HEK293 (cell line): ENCODE measurements at regions not wholly inside any gene's neighbourhood (a gene's known extent, or its start where the extent isn't known, plus 50 kb on each side); places are given as distances from the start of the nearest gene placed in this dataset.

ENCODE experiments used
- CTCF ChIA-PET: fragments of 350-600 bp; formaldehyde crosslinking; extraction: SDS; loops from one replicate; lab custom pipeline; 2021; ENCODE audit warnings: antibody characterized with exemption; lab: Yijun Ruan, JAX
- POLR2A ChIA-PET: fragments of 300-600 bp; formaldehyde crosslinking; extraction: SDS; loops from one replicate; lab custom pipeline; 2020; ENCODE audit warnings: antibody characterized with exemption, inconsistent platforms; lab: Yijun Ruan, JAX
- H3K27ac ChIP-seq: fragments of 200-500 bp; sonication (Bioruptor generic); 2 replicates; pipeline ENCODE4 v1.5.1; 2014; ENCODE audit warnings: low read depth, low read length, control low read depth, inconsistent platforms; ENCODE audit errors: extremely low read depth
- H3K36me3 ChIP-seq, 2 experiments: fragments of 200-500 bp in 1 of 2; sonication (Bioruptor generic) in 1 of 2; 1 replicate in 1 of 2; 2 replicates in 1 of 2; pipeline ENCODE4 v1.5.1; 2014 to 2017; ENCODE audit warnings: inconsistent platforms in 2 of 2, low read length in 2 of 2; ENCODE audit not compliant: control insufficient read depth in 2 of 2, insufficient read depth in 1 of 2
- H3K4me1 ChIP-seq: fragments of 200-500 bp; sonication (Bioruptor generic); 2 replicates; pipeline ENCODE4 v1.5.1; 2014; ENCODE audit warnings: mild to moderate bottlenecking, low read length, inconsistent platforms; ENCODE audit not compliant: control insufficient read depth, insufficient read depth
- H3K4me3 ChIP-seq: 2 replicates; pipeline ENCODE4 v1.5.1; 2011; ENCODE audit warnings: low read depth, mild to moderate bottlenecking, control low read depth, low read length, moderate library complexity
- H3K9me3 ChIP-seq: fragments of 200-500 bp; sonication (Bioruptor generic); 2 replicates; pipeline ENCODE4 v1.5.1; 2014; ENCODE audit warnings: low read depth, low read length, inconsistent platforms; ENCODE audit not compliant: control insufficient read depth, insufficient read depth
- GLI4 ChIP-seq: fragments of 450-650 bp; formaldehyde crosslinking; IDR thresholded peaks from 2 replicates; pipeline ENCODE4 v1.5.1; 2016; ENCODE audit warnings: missing biosample characterization, missing genetic modification characterization
- REPIN1 ChIP-seq: fragments of 450-650 bp; formaldehyde crosslinking; IDR thresholded peaks from 2 replicates; pipeline ENCODE4 v1.5.1; 2017; ENCODE audit warnings: missing biosample characterization, missing genetic modification characterization, low read depth
- SCRT2 ChIP-seq: fragments of 450-650 bp; formaldehyde crosslinking; IDR thresholded peaks from 2 replicates; pipeline ENCODE4 v1.5.1; 2016; ENCODE audit warnings: missing biosample characterization, missing genetic modification characterization
- SP2 ChIP-seq: fragments of 450-650 bp; formaldehyde crosslinking; IDR thresholded peaks from 2 replicates; pipeline ENCODE4 v1.5.1; 2016; ENCODE audit warnings: missing biosample characterization, missing genetic modification characterization
- YY1 ChIP-seq: fragments of 450-650 bp; formaldehyde crosslinking; IDR thresholded peaks from 2 replicates; pipeline ENCODE4 v1.5.1; 2018; ENCODE audit warnings: missing biosample characterization, missing genetic modification characterization
- ZBTB10 ChIP-seq: fragments of 450-650 bp; formaldehyde crosslinking; IDR thresholded peaks from 2 replicates; pipeline ENCODE4 v1.5.1; 2016; ENCODE audit warnings: missing biosample characterization, missing genetic modification characterization
- ZFP41 ChIP-seq: fragments of 450-650 bp; formaldehyde crosslinking; IDR thresholded peaks from 2 replicates; pipeline ENCODE4 v1.5.1; 2016; ENCODE audit warnings: missing biosample characterization, missing genetic modification characterization, borderline replicate concordance
- ZFP69B ChIP-seq: fragments of 450-650 bp; formaldehyde crosslinking; IDR thresholded peaks from 2 replicates; pipeline ENCODE4 v1.5.1; 2016; ENCODE audit warnings: missing biosample characterization, missing genetic modification characterization
- ZNF169 ChIP-seq: fragments of 450-650 bp; formaldehyde crosslinking; IDR thresholded peaks from 2 replicates; pipeline ENCODE4 v1.5.1; 2016; ENCODE audit warnings: missing biosample characterization, missing genetic modification characterization
- ZNF202 ChIP-seq: fragments of 450-650 bp; formaldehyde crosslinking; IDR thresholded peaks from 2 replicates; pipeline ENCODE4 v1.5.1; 2016; ENCODE audit warnings: missing biosample characterization, missing genetic modification characterization, borderline replicate concordance
- ZNF239 ChIP-seq: fragments of 450-650 bp; formaldehyde crosslinking; IDR thresholded peaks from 2 replicates; pipeline ENCODE4 v1.5.1; 2016; ENCODE audit warnings: missing biosample characterization, missing genetic modification characterization
- ZNF274 ChIP-seq, 2 experiments: fragments of 200-500 bp in 1 of 2; fragments of 450-650 bp in 1 of 2; sonication (Bioruptor generic) in 1 of 2; formaldehyde crosslinking in 1 of 2; IDR thresholded peaks; 2 replicates each; pipeline versions ENCODE4 v1.5.1 to v1.6.1; 2014 to 2016; ENCODE audit warnings: borderline replicate concordance in 1 of 2, inconsistent platforms in 1 of 2, low read length in 1 of 2, missing biosample characterization in 1 of 2, missing genetic modification characterization in 1 of 2
- ZNF292 ChIP-seq: fragments of 450-650 bp; formaldehyde crosslinking; IDR thresholded peaks from 2 replicates; pipeline ENCODE4 v1.5.1; 2016; ENCODE audit warnings: low read depth, missing biosample characterization, missing genetic modification characterization, borderline replicate concordance
- ZNF302 ChIP-seq: fragments of 450-650 bp; formaldehyde crosslinking; IDR thresholded peaks from 2 replicates; pipeline ENCODE4 v1.5.1; 2016; ENCODE audit warnings: missing biosample characterization, missing genetic modification characterization, low read depth
- ZNF311 ChIP-seq: fragments of 450-650 bp; formaldehyde crosslinking; IDR thresholded peaks from 2 replicates; pipeline ENCODE4 v1.5.1; 2017; ENCODE audit warnings: missing biosample characterization, missing genetic modification characterization, borderline replicate concordance
- ZNF324 ChIP-seq: fragments of 450-650 bp; formaldehyde crosslinking; IDR thresholded peaks from 2 replicates; pipeline ENCODE4 v1.5.1; 2016; ENCODE audit warnings: missing biosample characterization, missing genetic modification characterization
- ZNF394 ChIP-seq: fragments of 450-650 bp; formaldehyde crosslinking; IDR thresholded peaks from 2 replicates; pipeline ENCODE4 v1.5.1; 2016; ENCODE audit warnings: missing biosample characterization, missing genetic modification characterization, mild to moderate bottlenecking, moderate library complexity, borderline replicate concordance
- ZNF398 ChIP-seq: fragments of 450-650 bp; formaldehyde crosslinking; IDR thresholded peaks from 2 replicates; pipeline ENCODE4 v1.5.1; 2017; ENCODE audit warnings: missing biosample characterization, missing genetic modification characterization
- ZNF555 ChIP-seq: fragments of 450-650 bp; formaldehyde crosslinking; conservative IDR thresholded peaks from 2 replicates; pipeline ENCODE4 v1.5.1; 2017; ENCODE audit warnings: missing biosample characterization, mild to moderate bottlenecking, missing genetic modification characterization, inconsistent platforms
- ZNF571 ChIP-seq: fragments of 450-650 bp; formaldehyde crosslinking; IDR thresholded peaks from 2 replicates; pipeline ENCODE4 v1.5.0; 2017; ENCODE audit warnings: missing biosample characterization, missing genetic modification characterization
- ZNF621 ChIP-seq: fragments of 450-650 bp; formaldehyde crosslinking; IDR thresholded peaks from 2 replicates; pipeline ENCODE4 v1.5.1; 2017; ENCODE audit warnings: missing biosample characterization, missing genetic modification characterization
- ZNF776 ChIP-seq: fragments of 450-650 bp; formaldehyde crosslinking; IDR thresholded peaks from 2 replicates; pipeline ENCODE4 v1.5.0; 2017; ENCODE audit warnings: missing biosample characterization, missing genetic modification characterization, borderline replicate concordance

DNA sequence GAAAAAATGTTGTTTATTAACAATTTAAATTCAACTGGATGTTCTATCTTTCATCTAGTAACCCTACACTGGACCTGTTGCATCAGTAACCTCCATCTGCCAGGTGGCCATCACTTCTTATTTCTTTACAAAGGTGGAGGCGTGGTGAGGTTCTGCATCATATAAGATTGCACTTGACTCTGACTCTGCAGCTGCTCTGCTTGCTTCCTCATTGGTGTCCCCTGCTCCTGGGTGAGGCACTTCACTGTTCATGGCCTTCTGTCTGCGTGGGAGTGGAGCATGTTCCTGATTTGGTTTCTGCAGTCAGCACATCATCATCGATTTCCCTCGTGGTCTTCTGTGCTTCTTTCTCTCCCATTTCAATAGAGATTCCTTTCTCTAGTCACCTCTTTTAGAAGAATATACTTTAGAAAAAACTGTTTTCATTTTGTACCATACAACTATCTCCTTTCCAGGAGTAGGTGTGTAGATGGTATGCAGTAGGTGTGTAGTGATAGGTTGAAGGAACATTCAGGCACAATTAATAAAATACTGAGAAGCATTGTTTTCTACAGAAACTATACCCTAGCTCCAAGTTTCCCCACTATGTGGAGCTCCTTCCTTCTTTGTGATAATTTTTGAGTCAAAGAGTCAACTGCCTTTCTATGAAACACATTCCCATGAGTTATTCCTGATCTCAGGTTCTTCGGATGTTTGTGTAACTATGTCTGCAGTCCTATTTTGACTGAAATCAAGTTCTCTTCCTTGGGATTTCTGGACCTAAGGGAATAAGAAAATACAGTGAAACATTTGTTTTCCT is 231.7 kb upstream of the CNTNAP2 start:
- TF ChIP-seq SCRT2 (tag by site-specific recombination) (0 out of 2 replicates have a peak, but pooled peaks have one; percentile 16), REPIN1 (tag by site-specific recombination) (no peak), YY1 (tag by site-specific recombination) (no peak), ZNF292 (tag by site-specific recombination) (no peak)
- TF ChIP-seq, all 188 proteins: peak for 1
- Histone ChIP-seq H3K9me3 (no peaks in the 10 kb centered on the region), H3K27ac (no peak overlapping the region), H3K4me1 (no peaks in the 10 kb centered on the region), H3K4me3 (no peak overlapping the region), H3K36me3 (no peaks in the 10 kb centered on the region)
- ChIA-PET CTCF (no interaction called here), POLR2A (no interaction called here)

DNA sequence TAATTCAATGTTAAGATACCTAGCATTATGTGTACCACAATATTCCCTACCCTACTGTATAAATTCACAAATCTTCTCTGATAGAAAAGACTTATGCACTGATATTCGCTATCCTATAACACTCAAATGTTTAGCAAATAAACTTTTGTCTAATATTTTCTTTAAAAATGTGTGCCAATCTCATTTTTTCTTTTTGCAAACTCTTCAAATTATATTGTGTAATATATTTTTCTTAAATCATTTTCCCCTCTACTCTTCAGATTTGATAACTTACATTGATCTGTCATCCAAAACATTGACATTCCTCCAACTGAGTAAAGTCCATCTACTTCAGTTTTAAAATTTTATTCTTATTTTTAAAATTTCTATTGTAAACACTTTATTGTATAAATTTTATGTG is 240.2 kb upstream of the CNTNAP2 start:
- no peak for TF ChIP-seq ZFP69B
- no peak for TF ChIP-seq ZNF169 (tag by site-specific recombination)
- no peak for TF ChIP-seq ZNF571 (tag by site-specific recombination)
- no peak for TF ChIP-seq SP2 (tag by site-specific recombination)
- no peak for TF ChIP-seq GLI4 (tag by site-specific recombination)
- CTCF ChIA-PET = no interaction called here

DNA sequence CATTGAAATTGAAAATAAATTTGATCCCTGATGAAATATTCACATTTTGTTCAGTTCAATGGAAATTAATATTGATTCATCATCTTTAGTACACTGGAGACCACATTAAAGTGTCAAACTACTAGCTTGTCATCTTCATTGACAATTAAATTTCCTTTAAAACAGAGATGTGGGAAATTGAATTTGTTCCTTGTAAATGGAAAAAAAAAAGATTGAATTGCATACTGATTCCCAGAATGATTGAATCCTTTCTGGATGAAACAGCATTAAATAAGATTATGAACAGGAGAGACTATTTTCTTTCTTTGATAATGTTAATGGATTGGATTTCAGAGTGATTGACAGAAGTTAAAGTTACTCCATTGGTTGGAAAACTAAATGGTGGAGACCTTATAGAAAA is 241.3 kb upstream of the CNTNAP2 start:
- no peaks in the 10 kb centered on the region for H3K9me3 ChIP-seq
- TF ChIP-seq ZNF239 = no peak
- TF ChIP-seq ZNF302 (tag by site-specific recombination) = no peak
- CTCF ChIA-PET = no interaction called here
- no peaks in the 10 kb centered on the region for H3K4me1 ChIP-seq
- H3K4me3 ChIP-seq = no peak overlapping the region
- no peak overlapping the region for H3K27ac ChIP-seq
- H3K36me3 ChIP-seq = no peaks in the 10 kb centered on the region
- POLR2A ChIA-PET = no interaction called here

More for the DNA sequence above, 240.2 kb upstream of the CNTNAP2 start:
- Histone ChIP-seq H3K4me3 (no peak overlapping the region), H3K4me1 (no peaks in the 10 kb centered on the region), H3K9me3 (no peaks in the 10 kb centered on the region), H3K36me3 (no peaks in the 10 kb centered on the region), H3K27ac (no peak overlapping the region)
- POLR2A ChIA-PET = no interaction called here

DNA sequence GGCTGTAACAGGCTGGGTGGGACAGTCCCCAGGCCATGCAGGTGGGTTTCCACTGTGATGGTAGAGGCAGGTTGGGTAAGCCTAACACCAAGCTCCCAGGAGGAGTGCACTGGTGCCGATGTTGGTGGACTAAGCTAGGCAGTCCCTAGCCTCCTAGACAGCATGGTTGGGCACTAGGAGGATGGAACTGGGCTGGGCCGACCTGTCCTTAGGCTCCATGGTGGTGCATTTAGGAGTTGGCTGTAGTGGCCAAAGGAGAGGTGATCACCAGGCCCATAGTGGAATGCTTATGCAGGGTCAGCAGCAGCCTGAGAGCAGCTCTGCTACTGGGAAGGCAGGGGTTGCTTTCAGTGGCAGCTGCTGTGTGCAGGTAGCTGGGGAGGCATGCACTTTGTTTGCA is 247.7 kb upstream of the CNTNAP2 start:
- Histone ChIP-seq H3K27ac (no peak overlapping the region), H3K9me3 (no peaks in the 10 kb centered on the region), H3K4me1 (no peaks in the 10 kb centered on the region), H3K4me3 (no peak overlapping the region), H3K36me3 (no peaks in the 10 kb centered on the region)
- ChIA-PET POLR2A (no interaction called here), CTCF (no interaction called here)
- TF ChIP-seq ZBTB10 (tag by site-specific recombination) (no peak), ZNF324 (tag by site-specific recombination) (no peak), ZNF776 (tag by site-specific recombination) (no peak), ZNF274 (IDR thresholded peaks at IDR 0.05; ENCODE audit: low read length) (no peak), ZNF274 (tag by site-specific recombination; IDR thresholded peaks at IDR 0.05; ENCODE audit: borderline replicate concordance) (no peak), ZNF311 (tag by site-specific recombination) (no peak), ZFP41 (tag by site-specific recombination) (no peak), ZNF555 (tag by site-specific recombination) (no peak), ZNF394 (no peak), ZNF398 (tag by site-specific recombination) (no peak), ZNF202 (no peak), ZNF621 (tag by site-specific recombination) (no peak)
